Stimulated activated CD4-positive, alpha-beta T cell treated with anti-CD3 and anti-CD28 coated beads, TNF-alpha, amount 100 ng/mL, for 24 hours (primary cell): ENCODE measurements at regions not wholly inside any gene's neighbourhood (a gene's known extent, or its start where the extent isn't known, plus 50 kb on each side); places are given as distances from the start of the nearest gene placed in this dataset.
"Not testable (repeated sequence)": the region's sequence is repeated elsewhere in the genome, so short reads cannot be mapped to it uniquely, and the experiment has no call there.

Source experiments
- DNase-seq, 3 experiments: peaks; one replicate each; pipeline ENCODE4 v3.0.0-alpha.2; 2020; ENCODE audit warnings: low read depth in 3 of 3

- DNase-seq = no peak
Measured at GRCh38 chr2:52294628-52295027, 1262.7 kb upstream of the NRXN1 start.

GRCh38 chr2:52292801-52293200, 1260.9 kb upstream of the NRXN1 start:
- DNase-seq = no peak

GRCh38 chr2:52289741-52290140, 1257.8 kb upstream of the NRXN1 start:
- DNase-seq = no peak

GRCh38 chr2:52288596-52288995, 1256.7 kb upstream of the NRXN1 start:
- DNase-seq = no peak

- DNase-seq = no peak
Measured at GRCh38 chr2:52269696-52270485, 1238.0 kb upstream of the NRXN1 start.

GRCh38 chr2:52264911-52265310, 1233.0 kb upstream of the NRXN1 start:
- DNase-seq = no peak

- no peak for DNase-seq
Measured at GRCh38 chr2:52264488-52264887, 1232.6 kb upstream of the NRXN1 start.

GRCh38 chr2:52260904-52261303, 1229.0 kb upstream of the NRXN1 start:
- DNase-seq = no peak

GRCh38 chr2:52258967-52259366, 1227.0 kb upstream of the NRXN1 start:
- DNase-seq = not testable (repeated sequence)

GRCh38 chr2:52258038-52258437, 1226.1 kb upstream of the NRXN1 start:
- DNase-seq = no peak

- DNase-seq = no peak
Measured at GRCh38 chr2:52253416-52253980, 1221.6 kb upstream of the NRXN1 start.

- DNase-seq = no peak
Measured at GRCh38 chr2:52238782-52239181, 1206.8 kb upstream of the NRXN1 start.

- no peak for DNase-seq
Measured at GRCh38 chr2:52222128-52222527, 1190.2 kb upstream of the NRXN1 start.

- DNase-seq = no peak
Measured at GRCh38 chr2:52220393-52220792, 1188.5 kb upstream of the NRXN1 start.

GRCh38 chr2:52210611-52211010, 1178.7 kb upstream of the NRXN1 start:
- DNase-seq = no peak

GRCh38 chr2:52210161-52210560, 1178.2 kb upstream of the NRXN1 start:
- no peak for DNase-seq

GRCh38 chr2:52194342-52194741, 1162.4 kb upstream of the NRXN1 start:
- no peak for DNase-seq

- DNase-seq = no peak
Measured at GRCh38 chr2:52193804-52194203, 1161.9 kb upstream of the NRXN1 start.

GRCh38 chr2:52192656-52193055, 1160.7 kb upstream of the NRXN1 start:
- DNase-seq = no peak

- no peak for DNase-seq
Measured at GRCh38 chr2:52181080-52181479, 1149.1 kb upstream of the NRXN1 start.

GRCh38 chr2:52178845-52179244, 1146.9 kb upstream of the NRXN1 start:
- DNase-seq = no peak

- DNase-seq = no peak
Measured at GRCh38 chr2:52145005-52145404, 1113.1 kb upstream of the NRXN1 start.

GRCh38 chr2:52144590-52144989, 1112.7 kb upstream of the NRXN1 start:
- no peak for DNase-seq

- DNase-seq = no peak
Measured at GRCh38 chr2:52141076-52141475, 1109.1 kb upstream of the NRXN1 start.
